ENCODE measurements at regions not wholly inside any gene's neighbourhood (a gene's known extent, or its start where the extent isn't known, plus 50 kb on each side); places are given as distances from the start of the nearest gene placed in this dataset.

- TF ChIP-seq CTCF (IDR thresholded peaks at IDR 0.05) (no peak), POLR2A (IDR thresholded peaks at IDR 0.05) (no peak), EP300 (IDR thresholded peaks at IDR 0.05) (no peak)
Measured at GRCh38 chr4:104629601-104630000, 134.9 kb upstream of the CXXC4 start.
